WTC11 (cell line): ENCODE measurements at regions not wholly inside any gene's neighbourhood (a gene's known extent, or its start where the extent isn't known, plus 50 kb on each side); places are given as distances from the start of the nearest gene placed in this dataset.

Source experiments
- ATAC-seq: fragments of 200-7000 bp; cut with Tn5 transposase; 2 replicates; pipeline ENCODE4 v1.10.0; 2021; ENCODE audit warnings: mild to moderate bottlenecking, moderate library complexity
- CTCF ChIA-PET: fragments of 300-600 bp; sonication (Branson Sonifier 250); formaldehyde crosslinking; loops from one replicate; lab custom pipeline; 2021; ENCODE audit warnings: antibody characterized with exemption; lab: Charles Lee
- POLR2A ChIA-PET: fragments of 350-600 bp; sonication (Branson Sonifier 250); formaldehyde crosslinking; loops from one replicate; lab custom pipeline; 2021; ENCODE audit warnings: antibody characterized with exemption; lab: Charles Lee
- DNase-seq: peaks from one replicate; pipeline ENCODE4 v3.0.0; 2021; ENCODE audit warnings: low spot score
- H3K27ac Mint-ChIP-seq: 2 replicates; pipeline ENCODE4 v1.8.0; 2021; ENCODE audit warnings: mixed read lengths
- H3K27me3 Mint-ChIP-seq: 2 replicates; pipeline ENCODE4 v1.8.0; 2021; ENCODE audit warnings: low read depth, mild to moderate bottlenecking, moderate library complexity, mixed read lengths
- H3K36me3 Mint-ChIP-seq: 2 replicates; pipeline ENCODE4 v1.8.0; 2021; ENCODE audit warnings: mixed read lengths
- H3K4me1 Mint-ChIP-seq: 2 replicates; pipeline ENCODE4 v1.8.0; 2022; ENCODE audit warnings: mixed read lengths
- H3K4me3 Mint-ChIP-seq: 2 replicates; pipeline ENCODE4 v1.8.0; 2021; ENCODE audit warnings: mild to moderate bottlenecking, moderate library complexity, mixed read lengths
- H3K9me3 Mint-ChIP-seq: 2 replicates; pipeline ENCODE4 v1.8.0; 2021; ENCODE audit warnings: mixed read lengths
- AFF4 ChIP-seq: sonication (generic); formaldehyde crosslinking; IDR thresholded peaks from 2 replicates; pipeline ENCODE4 v1.8.1; 2023; ENCODE audit warnings: mild to moderate bottlenecking, missing genetic modification reagents, borderline replicate concordance
- E2F4 ChIP-seq: sonication (generic); formaldehyde crosslinking; IDR thresholded peaks from 2 replicates; pipeline ENCODE4 v1.8.1; 2022; ENCODE audit warnings: low read depth, mild to moderate bottlenecking, moderate library complexity, missing genetic modification reagents, borderline replicate concordance
- ELF4 ChIP-seq: sonication (generic); formaldehyde crosslinking; IDR thresholded peaks from 2 replicates; pipeline ENCODE4 v1.8.1; 2022; ENCODE audit warnings: low read depth, mild to moderate bottlenecking, moderate library complexity, missing genetic modification reagents
- IRF2 ChIP-seq: sonication (generic); formaldehyde crosslinking; IDR thresholded peaks from 2 replicates; pipeline ENCODE4 v1.8.0; 2022; ENCODE audit warnings: low read depth, missing genetic modification reagents, borderline replicate concordance
- JAZF1 ChIP-seq: fragments of 250-450 bp; sonication (Bioruptor Pico); IDR thresholded peaks from 2 replicates; pipeline ENCODE4 v1.9.0; 2021; ENCODE audit warnings: moderate library complexity, mild to moderate bottlenecking, inconsistent platforms
- NFYB ChIP-seq: sonication (generic); formaldehyde crosslinking; conservative IDR thresholded peaks from 2 replicates; pipeline ENCODE4 v1.8.0; 2022; ENCODE audit warnings: low read depth, missing genetic modification reagents
- RORB ChIP-seq: fragments of 250-450 bp; sonication (Bioruptor Pico); IDR thresholded peaks from 2 replicates; pipeline ENCODE4 v1.9.0; 2021; ENCODE audit warnings: mild to moderate bottlenecking
- USF1 ChIP-seq: sonication (generic); formaldehyde crosslinking; IDR thresholded peaks from 2 replicates; pipeline ENCODE4 v1.8.0; 2022; ENCODE audit warnings: mild to moderate bottlenecking, missing genetic modification reagents
- ZNF121 ChIP-seq: sonication (generic); formaldehyde crosslinking; IDR thresholded peaks from 2 replicates; pipeline ENCODE4 v1.8.0; 2023; ENCODE audit warnings: missing genetic modification reagents
- ZNF138 ChIP-seq: sonication (generic); formaldehyde crosslinking; conservative IDR thresholded peaks from 2 replicates; pipeline ENCODE4 v1.8.1; 2022; ENCODE audit warnings: mild to moderate bottlenecking, moderate library complexity, missing genetic modification reagents
- ZNF423 ChIP-seq: fragments of 250-450 bp; sonication (Bioruptor Pico); IDR thresholded peaks from 2 replicates; pipeline ENCODE4 v2.1.2; 2022; ENCODE audit warnings: mild to moderate bottlenecking, moderate library complexity

- CTCF ChIA-PET = no interaction called here
- H3K4me1 Mint-ChIP-seq = no peaks in the 10 kb centered on the region
- no peak overlapping the region for H3K27ac Mint-ChIP-seq
- ATAC-seq (no peak), DNase-seq (no peak)
- no peak overlapping the region for H3K4me3 Mint-ChIP-seq
- POLR2A ChIA-PET = no interaction called here
- no peaks in the 10 kb centered on the region for H3K9me3 Mint-ChIP-seq
- TF ChIP-seq ZNF423 (CRISPR knock-in tag) (no peak), NFYB (no peak)
- H3K36me3 Mint-ChIP-seq = no peaks in the 10 kb centered on the region
- H3K27me3 Mint-ChIP-seq = no peaks in the 10 kb centered on the region
These were observed 130.6 kb downstream of the MTNR1A start for GRCh38 chr4:186424745-186425144.

- ATAC-seq (no peak), DNase-seq (no peak)
- TF ChIP-seq JAZF1 (CRISPR knock-in tag) (no peak), RORB (CRISPR knock-in tag) (no peak), ZNF121 (no peak), AFF4 (CRISPR knock-in tag) (no peak), ELF4 (CRISPR knock-in tag) (no peak)
- H3K36me3 Mint-ChIP-seq = no peaks in the 10 kb centered on the region
- H3K27me3 Mint-ChIP-seq = no peaks in the 10 kb centered on the region; the same call in 1 of the 2 replicates
- ChIA-PET CTCF (no interaction called here), POLR2A (no interaction called here)
- no peak overlapping the region for H3K27ac Mint-ChIP-seq
- no peak overlapping the region for H3K4me3 Mint-ChIP-seq
- no peaks in the 10 kb centered on the region for H3K4me1 Mint-ChIP-seq
- H3K9me3 Mint-ChIP-seq = no peaks in the 10 kb centered on the region
These were observed 133.1 kb downstream of the MTNR1A start for GRCh38 chr4:186422296-186422695.

- Mint-ChIP-seq H3K27ac (no peak overlapping the region), H3K9me3 (no peaks in the 10 kb centered on the region), H3K27me3 (no peaks in the 10 kb centered on the region; the same call in 1 of the 2 replicates), H3K4me1 (no peaks in the 10 kb centered on the region), H3K4me3 (no peak overlapping the region), H3K36me3 (no peaks in the 10 kb centered on the region)
- TF ChIP-seq ZNF138 (CRISPR knock-in tag) = no peak
- no peak for TF ChIP-seq E2F4 (CRISPR knock-in tag)
- no peak for TF ChIP-seq IRF2
- TF ChIP-seq USF1 = no peak
- DNase-seq (no peak), ATAC-seq (peak; percentile 53)
- POLR2A ChIA-PET = no interaction called here
- CTCF ChIA-PET = interaction anchor here (0.5 kb wide), 1 partner anchor 13 kb away, joined by 3 read pairs; no protein-coding TSS in a partner anchor
These were observed 138.8 kb downstream of the MTNR1A start for GRCh38 chr4:186416451-186417060.

- no peaks in the 10 kb centered on the region for H3K36me3 Mint-ChIP-seq
- H3K4me3 Mint-ChIP-seq = no peak overlapping the region
- no peaks in the 10 kb centered on the region for H3K4me1 Mint-ChIP-seq
- ATAC-seq (no peak), DNase-seq (no peak)
- no peaks in the 10 kb centered on the region for H3K9me3 Mint-ChIP-seq
- no peak overlapping the region for H3K27ac Mint-ChIP-seq
- no peaks in the 10 kb centered on the region for H3K27me3 Mint-ChIP-seq
- POLR2A ChIA-PET = no interaction called here
- CTCF ChIA-PET = no interaction called here
- TF ChIP-seq JAZF1 (CRISPR knock-in tag) = no peak
These were observed 141.0 kb downstream of the MTNR1A start for GRCh38 chr4:186414390-186414789.
